ENCODE measurements at regions not wholly inside any gene's neighbourhood (a gene's known extent, or its start where the extent isn't known, plus 50 kb on each side); places are given as distances from the start of the nearest gene placed in this dataset.

GRCh38 chr10:89153971-89154370, 53.1 kb downstream of the CH25H start:
- DNase-seq (ENCODE audit: low read depth, low spot score), result no peak
- H3K27ac ChIP-seq, result no peak overlapping the region

GRCh38 chr10:89153116-89153515, 54.0 kb downstream of the CH25H start:
- no peak for DNase-seq (ENCODE audit: low read depth, low spot score)

GRCh38 chr10:89151857-89152256, 55.3 kb downstream of the CH25H start:
- no peak overlapping the region for H3K27ac ChIP-seq
- DNase-seq (ENCODE audit: low read depth, low spot score), result no peak

More at GRCh38 chr10:89153116-89153515, 54.0 kb downstream of the CH25H start:
- H3K27ac ChIP-seq, result no peak overlapping the region

- no peak overlapping the region for H3K27ac ChIP-seq
- no peak for DNase-seq (ENCODE audit: low read depth, low spot score)
Observed at GRCh38 chr10:89148061-89148460, 59.1 kb downstream of the CH25H start.

- peak; percentile 78 for DNase-seq (ENCODE audit: low read depth, low spot score)
Observed at GRCh38 chr10:89147256-89147655, 59.9 kb downstream of the CH25H start.

GRCh38 chr10:89144836-89145235, 62.3 kb downstream of the CH25H start:
- no peak overlapping the region for H3K27ac ChIP-seq
- DNase-seq (ENCODE audit: low read depth, low spot score), result no peak

More at GRCh38 chr10:89147256-89147655, 59.9 kb downstream of the CH25H start:
- peak overlapping the region; percentile 46 for H3K27ac ChIP-seq

GRCh38 chr10:89142590-89142989, 64.5 kb downstream of the CH25H start:
- H3K27ac ChIP-seq, result no peak overlapping the region
- no peak for DNase-seq (ENCODE audit: low read depth, low spot score)

GRCh38 chr10:89138755-89139490, 68.2 kb downstream of the CH25H start:
- peak overlapping the region; percentile 28 for H3K27ac ChIP-seq
- DNase-seq (ENCODE audit: low read depth, low spot score), result no peak

GRCh38 chr10:89134963-89135362, 72.2 kb downstream of the CH25H start:
- no peak overlapping the region for H3K27ac ChIP-seq
- DNase-seq (ENCODE audit: low read depth, low spot score), result no peak

- DNase-seq (ENCODE audit: low read depth, low spot score), result peak; percentile 41
- no peak overlapping the region for H3K27ac ChIP-seq
Observed at GRCh38 chr10:89129911-89130310, 77.2 kb downstream of the CH25H start.

GRCh38 chr10:89122433-89123051, 84.6 kb downstream of the CH25H start:
- H3K27ac ChIP-seq, result no peak overlapping the region
- no peak for DNase-seq (ENCODE audit: low read depth, low spot score)

GRCh38 chr10:89121764-89122020, 85.4 kb downstream of the CH25H start:
- DNase-seq (ENCODE audit: low read depth, low spot score), result no peak
- no peak overlapping the region for H3K27ac ChIP-seq

GRCh38 chr10:89120931-89121763, 86.0 kb downstream of the CH25H start:
- DNase-seq (ENCODE audit: low read depth, low spot score), result no peak
- H3K27ac ChIP-seq, result no peak overlapping the region

GRCh38 chr10:89119651-89120050, 87.5 kb downstream of the CH25H start:
- no peak overlapping the region for H3K27ac ChIP-seq
- no peak for DNase-seq (ENCODE audit: low read depth, low spot score)

- peak; percentile 88 for DNase-seq (ENCODE audit: low read depth, low spot score)
- H3K27ac ChIP-seq, result peak overlapping the region; percentile 29
Observed at GRCh38 chr10:89118091-89118490, 89.0 kb downstream of the CH25H start.

- DNase-seq (ENCODE audit: low read depth, low spot score), result peak; percentile 33
Observed at GRCh38 chr10:89115876-89116627, 91.1 kb downstream of the CH25H start.

GRCh38 chr10:89114846-89115625, 92.1 kb downstream of the CH25H start:
- H3K27ac ChIP-seq, result no peak overlapping the region
- no peak for DNase-seq (ENCODE audit: low read depth, low spot score)

More at GRCh38 chr10:89115876-89116627, 91.1 kb downstream of the CH25H start:
- no peak overlapping the region for H3K27ac ChIP-seq

GRCh38 chr10:89102735-89103134, 104.4 kb downstream of the CH25H start:
- no peak overlapping the region for H3K27ac ChIP-seq

GRCh38 chr10:89101943-89102342, 105.2 kb downstream of the CH25H start:
- H3K27ac ChIP-seq, result no peak overlapping the region
- DNase-seq (ENCODE audit: low read depth, low spot score), result no peak

More at GRCh38 chr10:89102735-89103134, 104.4 kb downstream of the CH25H start:
- DNase-seq (ENCODE audit: low read depth, low spot score), result no peak

- H3K27ac ChIP-seq, result no peak overlapping the region
- no peak for DNase-seq (ENCODE audit: low read depth, low spot score)
Observed at GRCh38 chr10:89100680-89101079, 106.4 kb downstream of the CH25H start.
